ENCODE measurements at regions not wholly inside any gene's neighbourhood (a gene's known extent, or its start where the extent isn't known, plus 50 kb on each side); places are given as distances from the start of the nearest gene placed in this dataset.

DNA sequence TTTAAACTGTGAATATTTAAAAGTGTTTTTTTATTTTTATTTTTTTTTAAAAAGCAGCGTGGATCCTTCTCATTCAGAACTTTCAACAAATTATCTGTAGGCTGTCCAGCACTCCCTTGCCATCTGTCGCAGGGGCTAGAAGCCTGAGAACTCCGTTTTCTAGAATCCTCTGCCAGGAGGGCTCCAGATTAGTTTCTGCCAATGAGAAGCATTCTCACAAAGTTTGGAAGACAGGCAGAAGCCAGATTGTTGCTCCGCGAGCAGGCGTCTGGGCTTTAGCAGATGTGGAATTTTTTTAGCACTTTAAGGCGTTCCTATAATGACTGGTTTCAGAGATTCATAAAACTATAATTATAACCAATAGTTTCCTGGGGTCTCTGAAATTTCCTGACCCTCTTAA lies 220.9 kb upstream of the KIAA1217 start:
- intact Hi-C loops (cut with DNase I) = no loop called here
- DNase-seq = no peak
- Histone ChIP-seq H3K4me3 (no peak overlapping the region), H3K4me1 (replicated peaks in 1 of 2) (no peaks in the 10 kb centered on the region), H3K36me3 (replicated peaks in 1 of 2) (no peaks in the 10 kb centered on the region), H3K9me3 (replicated peaks in 1 of 3) (no peaks in the 10 kb centered on the region), H3K27ac (no peak overlapping the region), H3K27me3 (no peaks in the 10 kb centered on the region)
- 91 to 93% (median 91%) methylated on average over 7 of the region's 7 CpGs for WGBS, 4 donors
- TF ChIP-seq, protein P1, sequence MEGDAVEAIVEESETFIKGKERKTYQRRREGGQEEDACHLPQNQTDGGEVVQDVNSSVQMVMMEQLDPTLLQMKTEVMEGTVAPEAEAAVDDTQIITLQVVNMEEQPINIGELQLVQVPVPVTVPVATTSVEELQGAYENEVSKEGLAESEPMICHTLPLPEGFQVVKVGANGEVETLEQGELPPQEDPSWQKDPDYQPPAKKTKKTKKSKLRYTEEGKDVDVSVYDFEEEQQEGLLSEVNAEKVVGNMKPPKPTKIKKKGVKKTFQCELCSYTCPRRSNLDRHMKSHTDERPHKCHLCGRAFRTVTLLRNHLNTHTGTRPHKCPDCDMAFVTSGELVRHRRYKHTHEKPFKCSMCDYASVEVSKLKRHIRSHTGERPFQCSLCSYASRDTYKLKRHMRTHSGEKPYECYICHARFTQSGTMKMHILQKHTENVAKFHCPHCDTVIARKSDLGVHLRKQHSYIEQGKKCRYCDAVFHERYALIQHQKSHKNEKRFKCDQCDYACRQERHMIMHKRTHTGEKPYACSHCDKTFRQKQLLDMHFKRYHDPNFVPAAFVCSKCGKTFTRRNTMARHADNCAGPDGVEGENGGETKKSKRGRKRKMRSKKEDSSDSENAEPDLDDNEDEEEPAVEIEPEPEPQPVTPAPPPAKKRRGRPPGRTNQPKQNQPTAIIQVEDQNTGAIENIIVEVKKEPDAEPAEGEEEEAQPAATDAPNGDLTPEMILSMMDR (IDR thresholded peaks at IDR 0.05) = no peak
- no peak for TF ChIP-seq POLR2A (IDR thresholded peaks at IDR 0.05)

GRCh38 chr10:23994459-23995046 lies 214.4 kb upstream of the KIAA1217 start:
- no peak overlapping the region for H3K27ac ChIP-seq
- no peak for TF ChIP-seq POLR2A (IDR thresholded peaks at IDR 0.05)
- TF ChIP-seq, protein P1 (IDR thresholded peaks at IDR 0.05) = peak; percentile 83 to 90 (median 88)
- H3K27me3 ChIP-seq = no peaks in the 10 kb centered on the region
- H3K36me3 ChIP-seq (replicated peaks in 1 of 2) = no peaks in the 10 kb centered on the region
- 24 to 29% (median 28%) methylated on average over 6 of the region's 6 CpGs for WGBS, 4 donors
- peaks cover 0 to 6% of the 10 kb centered on the region in 2 donors for H3K4me1 ChIP-seq (replicated peaks in 1 of 2)
- H3K4me3 ChIP-seq = peak overlapping the region in 1 of 4 donors; percentile 26
- peak; percentile 55 to 86 (median 77) for DNase-seq
- no peaks in the 10 kb centered on the region for H3K9me3 ChIP-seq (replicated peaks in 1 of 3)
- intact Hi-C loops (cut with DNase I) = loop anchor here in 1 of 2 donors (2.0 to 10.0 kb wide), 4 partner anchors 202 to 560 kb away; no protein-coding TSS in a partner anchor

DNA sequence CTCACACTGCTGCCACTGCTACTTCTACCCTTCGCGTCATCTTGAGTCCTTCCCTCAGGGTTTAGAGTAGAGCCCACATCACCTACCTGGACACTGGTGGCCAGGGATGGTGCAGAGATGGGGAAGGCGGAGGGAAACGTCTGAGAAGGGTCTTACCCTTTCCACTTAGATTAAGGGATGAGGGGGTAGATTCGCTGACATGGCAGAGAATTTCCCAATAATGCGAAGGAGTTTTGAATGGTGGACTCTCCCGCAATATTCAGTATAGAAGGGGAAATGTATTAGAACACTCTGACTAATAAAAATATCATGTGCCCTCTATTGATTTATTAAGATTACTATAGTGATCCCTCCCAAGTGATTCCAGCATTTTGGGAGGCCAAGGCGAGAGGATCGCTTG lies 209.5 kb upstream of the KIAA1217 start:
- H3K27ac ChIP-seq = no peak overlapping the region
- no peaks in the 10 kb centered on the region for H3K36me3 ChIP-seq (replicated peaks in 1 of 2)
- no peak overlapping the region for H3K4me3 ChIP-seq
- peaks cover 0 to 6% of the 10 kb centered on the region in 2 donors for H3K4me1 ChIP-seq (replicated peaks in 1 of 2)
- no peak for DNase-seq
- no peak for TF ChIP-seq POLR2A (IDR thresholded peaks at IDR 0.05)
- TF ChIP-seq, protein P1 (IDR thresholded peaks at IDR 0.05) = no peak
- no peaks in the 10 kb centered on the region for H3K9me3 ChIP-seq (replicated peaks in 1 of 3)
- intact Hi-C loops (cut with DNase I) = loop anchor here in 1 of 2 donors (10.0 kb wide), 1 partner anchor 555 kb away; no protein-coding TSS in a partner anchor
- H3K27me3 ChIP-seq = no peaks in the 10 kb centered on the region
- WGBS, 4 donors = 89 to 96% (median 92%) methylated on average over 9 of the region's 9 CpGs

DNA sequence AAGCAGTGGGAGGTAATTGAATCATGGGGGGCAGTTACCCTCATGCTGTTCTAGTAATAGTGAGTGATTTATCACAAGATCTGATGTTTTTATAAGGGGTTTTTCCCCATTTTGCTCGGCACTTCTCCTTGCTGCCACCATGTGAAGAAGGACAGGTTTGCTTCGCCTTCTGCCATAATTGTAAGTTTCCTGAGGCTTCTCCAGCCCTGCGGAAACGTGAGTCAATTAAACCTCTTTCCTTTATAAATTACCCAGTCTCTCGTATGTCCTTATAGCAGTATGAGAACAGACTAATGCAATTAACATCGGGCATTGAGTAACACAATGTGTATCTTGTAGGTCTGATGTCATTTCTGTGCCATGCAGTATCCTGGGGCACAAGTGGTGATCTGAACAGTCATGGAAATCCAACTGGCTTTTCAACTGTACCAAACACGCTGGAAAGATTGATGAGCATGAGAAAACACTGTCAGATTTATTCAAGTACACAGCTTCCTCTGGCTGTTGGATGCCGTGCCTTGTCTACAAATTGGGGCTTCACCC lies 208.6 kb upstream of the KIAA1217 start:
- Histone ChIP-seq H3K9me3 (replicated peaks in 1 of 3) (no peaks in the 10 kb centered on the region), H3K27ac (no peak overlapping the region), H3K36me3 (replicated peaks in 1 of 2) (no peaks in the 10 kb centered on the region), H3K4me3 (no peak overlapping the region), H3K27me3 (no peaks in the 10 kb centered on the region), H3K4me1 (replicated peaks in 1 of 2) (no peaks in the 10 kb centered on the region)
- intact Hi-C loops (cut with DNase I) = no loop called here
- WGBS, 4 donors = 74 to 84% (median 82%) methylated on average over 8 of the region's 8 CpGs
- TF ChIP-seq POLR2A (IDR thresholded peaks at IDR 0.05) = no peak
- TF ChIP-seq, protein P1 (IDR thresholded peaks at IDR 0.05) = no peak
- DNase-seq = no peak
